HEK293 (cell line): ENCODE measurements at regions not wholly inside any gene's neighbourhood (a gene's known extent, or its start where the extent isn't known, plus 50 kb on each side); places are given as distances from the start of the nearest gene placed in this dataset.

ENCODE experiments used
- EGR2 ChIP-seq: fragments of 450-650 bp; formaldehyde crosslinking; IDR thresholded peaks from 2 replicates; pipeline ENCODE4 v1.5.1; 2016; ENCODE audit warnings: low read depth, missing biosample characterization, missing genetic modification characterization
- GFI1B ChIP-seq: fragments of 450-650 bp; formaldehyde crosslinking; IDR thresholded peaks from 2 replicates; pipeline ENCODE4 v1.5.1; 2016; ENCODE audit warnings: missing biosample characterization, missing genetic modification characterization
- KLF1 ChIP-seq: fragments of 450-650 bp; formaldehyde crosslinking; IDR thresholded peaks from 2 replicates; pipeline ENCODE4 v1.5.1; 2016; ENCODE audit warnings: missing biosample characterization, missing genetic modification characterization
- YY1 ChIP-seq: fragments of 450-650 bp; formaldehyde crosslinking; IDR thresholded peaks from 2 replicates; pipeline ENCODE4 v1.5.1; 2018; ENCODE audit warnings: missing biosample characterization, missing genetic modification characterization
- ZNF133 ChIP-seq: fragments of 450-650 bp; formaldehyde crosslinking; IDR thresholded peaks from 2 replicates; pipeline ENCODE4 v1.5.1; 2016; ENCODE audit warnings: missing biosample characterization, missing genetic modification characterization
- ZNF394 ChIP-seq: fragments of 450-650 bp; formaldehyde crosslinking; IDR thresholded peaks from 2 replicates; pipeline ENCODE4 v1.5.1; 2016; ENCODE audit warnings: missing biosample characterization, missing genetic modification characterization, mild to moderate bottlenecking, moderate library complexity, borderline replicate concordance
- ZNF530 ChIP-seq: fragments of 450-650 bp; formaldehyde crosslinking; IDR thresholded peaks from 2 replicates; pipeline ENCODE4 v1.5.1; 2016; ENCODE audit warnings: low read depth, missing biosample characterization, missing genetic modification characterization
- TF ChIP-seq, protein P1 (sequence below): fragments of 450-650 bp; formaldehyde crosslinking; IDR thresholded peaks from 2 replicates; pipeline ENCODE4 v1.5.1; 2016; ENCODE audit warnings: missing biosample characterization, missing genetic modification characterization
- TF ChIP-seq, protein P2 (sequence below): fragments of 450-650 bp; formaldehyde crosslinking; IDR thresholded peaks from 2 replicates; pipeline ENCODE4 v1.5.1; 2017; ENCODE audit warnings: missing biosample characterization, mild to moderate bottlenecking, missing genetic modification characterization, moderate library complexity
- TF ChIP-seq, protein P3 (sequence below): fragments of 450-650 bp; formaldehyde crosslinking; IDR thresholded peaks from 2 replicates; pipeline ENCODE4 v1.5.1; 2016; ENCODE audit warnings: missing biosample characterization, missing genetic modification characterization

DNA sequence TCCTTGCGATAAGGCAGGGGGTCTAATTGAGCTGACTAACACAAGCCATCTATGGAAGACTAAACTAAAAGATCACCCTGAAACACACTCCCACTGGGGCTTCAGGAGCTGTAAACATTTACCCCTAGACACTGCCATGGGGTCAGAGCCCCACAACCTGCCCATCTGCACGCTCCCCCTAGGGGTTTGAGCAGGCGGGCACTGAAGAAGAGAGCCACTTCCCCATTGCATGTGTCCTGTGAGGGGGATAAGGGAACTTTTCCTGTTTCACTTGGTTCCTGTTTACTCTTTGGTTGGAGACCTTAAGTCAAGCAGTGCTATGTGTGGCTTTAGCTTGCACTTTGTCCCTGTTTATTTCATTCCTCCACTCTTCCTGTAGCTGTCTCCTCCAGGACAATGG is 1929.5 kb upstream of the CDH9 start:
- TF ChIP-seq, protein P1, sequence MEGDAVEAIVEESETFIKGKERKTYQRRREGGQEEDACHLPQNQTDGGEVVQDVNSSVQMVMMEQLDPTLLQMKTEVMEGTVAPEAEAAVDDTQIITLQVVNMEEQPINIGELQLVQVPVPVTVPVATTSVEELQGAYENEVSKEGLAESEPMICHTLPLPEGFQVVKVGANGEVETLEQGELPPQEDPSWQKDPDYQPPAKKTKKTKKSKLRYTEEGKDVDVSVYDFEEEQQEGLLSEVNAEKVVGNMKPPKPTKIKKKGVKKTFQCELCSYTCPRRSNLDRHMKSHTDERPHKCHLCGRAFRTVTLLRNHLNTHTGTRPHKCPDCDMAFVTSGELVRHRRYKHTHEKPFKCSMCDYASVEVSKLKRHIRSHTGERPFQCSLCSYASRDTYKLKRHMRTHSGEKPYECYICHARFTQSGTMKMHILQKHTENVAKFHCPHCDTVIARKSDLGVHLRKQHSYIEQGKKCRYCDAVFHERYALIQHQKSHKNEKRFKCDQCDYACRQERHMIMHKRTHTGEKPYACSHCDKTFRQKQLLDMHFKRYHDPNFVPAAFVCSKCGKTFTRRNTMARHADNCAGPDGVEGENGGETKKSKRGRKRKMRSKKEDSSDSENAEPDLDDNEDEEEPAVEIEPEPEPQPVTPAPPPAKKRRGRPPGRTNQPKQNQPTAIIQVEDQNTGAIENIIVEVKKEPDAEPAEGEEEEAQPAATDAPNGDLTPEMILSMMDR, result no peak
- TF ChIP-seq KLF1, result no peak
- no peak for TF ChIP-seq EGR2 (tag by site-specific recombination)
- no peak for TF ChIP-seq GFI1B
- TF ChIP-seq, protein P2, sequence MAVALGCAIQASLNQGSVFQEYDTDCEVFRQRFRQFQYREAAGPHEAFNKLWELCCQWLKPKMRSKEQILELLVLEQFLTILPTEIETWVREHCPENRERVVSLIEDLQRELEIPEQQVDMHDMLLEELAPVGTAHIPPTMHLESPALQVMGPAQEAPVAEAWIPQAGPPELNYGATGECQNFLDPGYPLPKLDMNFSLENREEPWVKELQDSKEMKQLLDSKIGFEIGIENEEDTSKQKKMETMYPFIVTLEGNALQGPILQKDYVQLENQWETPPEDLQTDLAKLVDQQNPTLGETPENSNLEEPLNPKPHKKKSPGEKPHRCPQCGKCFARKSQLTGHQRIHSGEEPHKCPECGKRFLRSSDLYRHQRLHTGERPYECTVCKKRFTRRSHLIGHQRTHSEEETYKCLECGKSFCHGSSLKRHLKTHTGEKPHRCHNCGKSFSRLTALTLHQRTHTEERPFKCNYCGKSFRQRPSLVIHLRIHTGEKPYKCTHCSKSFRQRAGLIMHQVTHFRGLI (tag by site-specific recombination), result no peak
- TF ChIP-seq YY1 (tag by site-specific recombination), result no peak
- TF ChIP-seq ZNF394, result no peak
- TF ChIP-seq ZNF530, result no peak
- TF ChIP-seq ZNF133 (tag by site-specific recombination), result no peak
- TF ChIP-seq, protein P3, sequence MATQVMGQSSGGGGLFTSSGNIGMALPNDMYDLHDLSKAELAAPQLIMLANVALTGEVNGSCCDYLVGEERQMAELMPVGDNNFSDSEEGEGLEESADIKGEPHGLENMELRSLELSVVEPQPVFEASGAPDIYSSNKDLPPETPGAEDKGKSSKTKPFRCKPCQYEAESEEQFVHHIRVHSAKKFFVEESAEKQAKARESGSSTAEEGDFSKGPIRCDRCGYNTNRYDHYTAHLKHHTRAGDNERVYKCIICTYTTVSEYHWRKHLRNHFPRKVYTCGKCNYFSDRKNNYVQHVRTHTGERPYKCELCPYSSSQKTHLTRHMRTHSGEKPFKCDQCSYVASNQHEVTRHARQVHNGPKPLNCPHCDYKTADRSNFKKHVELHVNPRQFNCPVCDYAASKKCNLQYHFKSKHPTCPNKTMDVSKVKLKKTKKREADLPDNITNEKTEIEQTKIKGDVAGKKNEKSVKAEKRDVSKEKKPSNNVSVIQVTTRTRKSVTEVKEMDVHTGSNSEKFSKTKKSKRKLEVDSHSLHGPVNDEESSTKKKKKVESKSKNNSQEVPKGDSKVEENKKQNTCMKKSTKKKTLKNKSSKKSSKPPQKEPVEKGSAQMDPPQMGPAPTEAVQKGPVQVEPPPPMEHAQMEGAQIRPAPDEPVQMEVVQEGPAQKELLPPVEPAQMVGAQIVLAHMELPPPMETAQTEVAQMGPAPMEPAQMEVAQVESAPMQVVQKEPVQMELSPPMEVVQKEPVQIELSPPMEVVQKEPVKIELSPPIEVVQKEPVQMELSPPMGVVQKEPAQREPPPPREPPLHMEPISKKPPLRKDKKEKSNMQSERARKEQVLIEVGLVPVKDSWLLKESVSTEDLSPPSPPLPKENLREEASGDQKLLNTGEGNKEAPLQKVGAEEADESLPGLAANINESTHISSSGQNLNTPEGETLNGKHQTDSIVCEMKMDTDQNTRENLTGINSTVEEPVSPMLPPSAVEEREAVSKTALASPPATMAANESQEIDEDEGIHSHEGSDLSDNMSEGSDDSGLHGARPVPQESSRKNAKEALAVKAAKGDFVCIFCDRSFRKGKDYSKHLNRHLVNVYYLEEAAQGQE (tag by site-specific recombination), result no peak
